ENCODE measurements at regions not wholly inside any gene's neighbourhood (a gene's known extent, or its start where the extent isn't known, plus 50 kb on each side); places are given as distances from the start of the nearest gene placed in this dataset.

DNA sequence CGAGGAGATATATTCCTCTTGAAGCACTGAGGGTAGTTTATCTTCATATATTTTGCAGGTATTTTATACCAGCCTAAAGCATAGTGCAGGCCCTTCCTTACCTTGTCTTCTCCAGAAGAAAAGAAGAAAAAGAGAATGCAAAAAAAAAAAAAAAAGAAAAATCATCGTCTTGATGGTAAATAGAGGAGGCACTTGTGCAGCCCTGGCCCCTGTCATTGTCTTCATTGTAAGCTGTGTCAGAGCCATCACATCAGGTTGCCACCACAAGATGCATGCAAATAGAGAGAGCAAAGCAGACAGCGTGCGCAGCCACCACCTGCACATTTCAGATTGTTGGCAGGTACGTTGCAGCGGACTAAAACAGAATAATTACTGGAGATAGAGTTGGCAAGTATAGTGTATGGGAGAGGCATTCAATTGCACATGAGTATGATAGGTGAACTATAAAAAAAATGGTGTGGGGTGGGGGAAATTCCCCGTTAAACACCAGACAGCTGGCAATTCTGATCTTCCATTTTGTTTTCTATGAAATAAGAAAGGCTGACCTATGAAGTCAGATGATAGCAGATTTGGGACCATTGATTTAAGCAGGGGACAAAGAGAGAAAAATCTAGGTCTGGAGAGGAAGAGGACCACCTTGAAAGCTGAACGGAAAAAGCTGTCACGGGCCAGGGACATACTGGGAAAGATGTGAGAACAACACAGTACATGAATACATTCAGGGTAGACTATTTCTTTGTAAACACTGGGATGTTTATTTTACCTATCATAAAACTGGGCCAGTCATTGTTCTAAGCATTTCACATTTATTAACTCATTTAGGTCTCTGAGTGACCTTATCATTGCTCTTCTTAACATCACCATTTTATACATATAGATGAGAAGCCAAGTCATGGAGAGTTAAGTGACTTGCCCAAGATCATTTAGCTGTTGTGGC, 306.3 kb upstream of the SP8 start:
- DNase-seq (ENCODE audit: low spot score): no peak

DNA sequence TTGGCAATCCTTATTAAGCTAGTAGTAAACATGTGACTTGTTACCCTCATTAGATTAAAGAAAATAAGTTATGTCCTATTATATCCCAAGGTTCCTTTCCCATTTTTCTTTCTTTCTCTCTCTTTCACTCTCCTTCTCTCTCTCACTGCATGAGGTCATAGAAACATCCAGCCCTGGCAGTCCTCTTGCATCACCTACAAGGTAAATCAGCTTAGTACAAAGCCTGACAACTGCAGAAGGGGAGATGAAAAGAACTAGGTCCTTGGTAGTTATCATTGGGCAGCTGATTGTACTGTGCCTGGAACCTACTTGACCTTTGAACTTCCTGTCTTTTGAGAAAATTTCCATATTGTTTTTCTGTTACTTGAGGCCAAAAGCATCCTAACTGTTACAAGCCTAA, 307.9 kb upstream of the SP8 start:
- DNase-seq (ENCODE audit: low spot score): no peak

DNA sequence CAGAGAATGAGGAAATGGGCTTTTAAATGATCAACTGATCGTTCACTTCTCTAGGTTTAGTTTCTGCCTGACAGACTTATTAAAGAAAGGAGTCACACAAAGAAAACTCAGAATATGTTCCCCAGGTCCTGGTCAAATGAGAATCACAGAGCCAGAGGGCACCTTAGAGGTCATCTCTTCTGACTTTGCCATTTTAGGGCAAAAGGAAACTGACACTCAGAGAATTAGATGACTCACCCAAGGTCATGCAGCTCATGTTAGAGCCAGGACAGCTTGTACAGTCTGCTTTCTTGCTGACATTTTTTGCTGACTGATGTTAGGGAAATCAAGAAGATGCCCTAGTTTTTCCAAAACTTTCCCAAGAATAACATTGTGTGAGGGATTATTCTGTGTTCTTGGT, 312.7 kb upstream of the SP8 start:
- DNase-seq (ENCODE audit: low spot score): no peak

DNA sequence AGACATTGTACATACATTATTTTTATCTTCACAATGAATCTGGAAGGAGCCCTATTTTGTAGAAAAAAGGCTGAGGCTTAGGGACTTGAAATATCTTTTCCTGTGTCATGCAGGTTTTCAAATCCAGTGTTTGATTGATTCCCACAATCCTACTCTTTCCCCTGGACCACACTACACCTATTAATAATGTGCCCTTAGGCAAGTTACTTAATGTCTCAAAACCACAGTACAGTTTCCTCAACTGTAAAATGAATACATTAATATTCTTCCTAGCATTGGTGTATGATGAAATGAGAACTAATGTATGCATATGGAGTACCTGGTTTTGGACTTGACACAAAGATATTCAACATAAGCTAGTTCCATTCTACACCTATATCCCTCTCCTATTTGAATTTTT, 313.3 kb upstream of the SP8 start:
- no peak for DNase-seq (ENCODE audit: low spot score)

DNA sequence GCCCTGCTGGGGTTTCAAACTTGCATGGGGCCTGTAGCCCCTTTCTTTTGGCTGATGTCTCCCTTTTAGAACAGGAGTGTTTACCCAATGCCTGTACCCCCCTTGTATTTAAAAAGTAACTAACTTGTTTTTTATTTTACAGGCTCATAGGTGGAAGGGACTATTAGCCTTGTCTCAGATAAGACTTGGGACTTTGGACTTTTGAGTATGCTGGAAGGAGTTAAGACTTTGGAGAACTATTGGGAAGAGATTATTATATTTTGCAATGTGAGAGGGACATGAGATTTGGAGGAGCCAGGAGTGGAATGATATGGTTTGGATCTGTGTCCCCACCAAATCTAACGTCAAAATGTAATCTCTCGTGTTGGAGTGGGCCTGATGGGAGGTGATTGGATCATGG, 314.9 kb upstream of the SP8 start:
- no peak for DNase-seq (ENCODE audit: low spot score)

DNA sequence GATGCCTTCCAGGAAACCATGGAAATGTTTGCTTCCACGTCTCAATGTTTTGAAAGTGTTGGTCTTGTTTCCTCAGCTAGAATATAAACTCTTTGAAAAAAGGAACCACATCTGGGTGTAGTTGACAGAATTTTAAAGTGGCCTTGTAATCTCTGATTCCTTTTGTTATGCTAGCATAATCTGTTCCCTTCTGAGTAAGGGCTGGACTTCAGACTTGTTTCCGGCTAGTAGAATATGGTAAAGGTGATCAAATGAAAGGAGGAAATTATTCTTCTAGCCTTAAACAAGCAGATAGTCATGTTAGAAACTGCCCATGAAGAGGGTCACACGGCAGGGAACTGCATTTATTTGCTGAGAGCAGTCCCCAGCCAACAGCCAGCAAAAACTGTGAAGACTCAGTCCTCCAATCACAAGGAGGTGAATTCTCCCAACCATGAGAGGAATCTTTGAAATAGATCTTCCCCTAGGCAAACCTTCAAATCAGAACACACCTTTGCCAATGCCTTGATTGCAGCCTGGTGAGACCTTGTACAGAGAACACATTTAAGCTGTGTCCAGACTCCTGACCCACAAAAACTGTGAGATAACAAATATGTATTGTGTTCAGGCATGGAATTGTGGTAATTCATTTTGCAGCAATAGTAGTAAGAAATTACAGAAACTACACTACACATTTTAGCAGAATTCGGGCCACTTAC, 316.9 kb upstream of the SP8 start:
- DNase-seq (ENCODE audit: low spot score): no peak

DNA sequence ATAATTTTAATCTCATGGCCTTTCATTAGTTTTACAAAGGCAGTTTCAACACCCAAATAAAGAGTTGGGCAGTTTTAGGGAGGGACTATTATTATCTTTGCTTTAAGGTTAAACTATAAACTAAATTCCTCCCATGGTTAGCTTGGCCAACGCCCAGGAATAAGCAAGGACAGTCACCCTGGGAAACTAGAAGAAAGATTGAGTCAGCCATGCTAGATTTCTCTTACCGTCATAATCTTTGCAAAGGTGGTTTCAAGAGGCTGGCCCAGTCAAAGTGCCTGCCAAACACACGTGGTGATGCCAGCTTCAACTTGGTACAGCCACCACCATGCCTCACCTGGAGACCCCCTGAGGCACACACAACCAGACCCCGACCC, 317.4 kb upstream of the SP8 start:
- no peak for DNase-seq (ENCODE audit: low spot score)

DNA sequence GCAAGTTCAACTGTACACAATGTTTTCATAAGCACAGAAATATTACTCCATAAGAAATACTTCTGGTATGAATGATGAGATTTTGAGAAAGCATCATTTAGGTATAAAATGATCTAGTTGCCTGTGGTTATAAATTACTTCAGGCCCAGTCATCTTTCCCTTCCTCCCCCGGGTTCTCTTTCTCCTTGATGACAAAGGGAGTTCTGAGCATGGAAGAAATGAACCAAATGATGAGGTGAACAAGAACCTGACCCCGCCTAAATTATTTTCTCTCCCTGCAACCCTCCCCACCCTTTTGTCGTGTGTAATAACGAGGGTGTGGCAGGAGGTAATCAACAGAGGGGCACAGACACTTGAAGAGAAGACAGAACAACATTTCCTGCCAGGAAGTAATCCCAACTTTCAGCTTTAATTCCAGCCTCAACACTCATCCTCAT, 319.6 kb upstream of the SP8 start:
- DNase-seq (ENCODE audit: low spot score): no peak

DNA sequence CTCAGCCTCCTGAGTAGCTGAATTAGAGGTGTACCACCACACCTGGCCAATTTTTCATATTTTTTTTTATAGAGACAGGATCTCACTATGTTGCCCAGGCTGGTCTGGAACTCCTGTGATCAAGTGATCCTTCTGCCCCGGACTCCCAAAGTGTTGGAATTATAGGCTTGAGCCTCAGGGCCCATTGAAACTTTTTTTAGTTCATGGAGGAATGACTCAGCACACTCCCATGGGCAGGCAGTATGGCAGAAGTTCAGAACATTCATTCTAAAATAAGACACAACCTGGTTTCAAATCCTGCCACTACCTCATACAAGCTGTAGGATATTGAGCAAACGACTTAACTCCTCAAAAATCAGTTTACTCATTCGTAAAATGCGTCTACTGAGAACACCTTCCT, 320.4 kb upstream of the SP8 start:
- DNase-seq (ENCODE audit: low spot score): no peak

DNA sequence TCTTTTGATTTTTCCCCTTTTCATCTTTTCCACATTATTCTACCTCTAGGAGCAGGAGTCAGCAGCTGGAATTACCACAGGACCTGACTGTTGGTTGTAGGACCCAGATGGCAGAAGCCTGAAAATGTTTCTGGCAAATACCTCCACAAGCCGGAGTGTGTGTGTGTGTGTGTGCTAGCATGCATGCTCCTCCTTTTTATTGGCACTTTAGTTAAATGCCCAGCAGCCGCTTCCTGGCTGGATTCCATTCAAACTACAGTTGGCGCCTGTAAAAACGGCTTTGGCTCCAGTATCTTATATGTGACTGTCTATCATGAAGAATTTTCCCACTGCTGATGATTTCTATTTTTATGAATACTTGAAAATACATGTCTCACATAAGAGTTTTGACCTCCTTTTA, 319.7 kb upstream of the SP4 start:
- DNase-seq (ENCODE audit: low spot score): no peak

DNA sequence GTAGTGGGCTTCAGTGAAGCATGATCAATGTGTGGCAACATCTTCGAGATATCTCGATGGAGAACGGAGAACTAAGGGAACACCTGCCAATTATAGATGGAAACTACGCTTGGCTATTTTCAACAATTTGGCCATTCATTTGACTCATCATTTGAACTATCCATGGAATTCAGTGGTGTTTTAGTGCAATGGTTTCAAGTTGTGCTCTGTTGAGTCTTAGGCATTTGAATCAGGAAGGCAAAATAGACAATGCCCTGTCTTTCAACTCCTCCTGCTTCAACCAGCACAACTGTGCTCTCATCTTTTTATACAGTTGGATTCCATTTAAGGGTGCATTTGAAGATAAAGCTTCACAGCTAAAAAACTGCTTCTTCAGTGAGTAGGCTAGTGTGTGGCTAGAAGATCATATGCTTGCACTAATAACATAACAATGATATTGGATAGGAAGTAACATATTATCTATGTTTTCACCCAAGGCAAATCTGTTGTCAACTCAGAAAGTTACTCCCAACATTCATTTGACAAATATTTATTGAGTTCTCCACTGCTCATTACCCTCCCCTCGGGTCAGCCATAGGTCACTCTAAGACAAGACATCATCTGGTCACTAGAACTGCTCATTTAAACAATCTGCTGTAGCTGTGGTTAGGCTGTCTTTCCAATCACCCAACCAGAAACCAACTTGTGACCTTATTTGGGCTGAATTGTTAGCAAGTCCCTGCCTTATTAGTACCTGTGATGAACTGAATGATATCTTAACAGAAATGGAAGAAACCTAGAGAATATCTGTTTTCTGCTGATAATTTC, 314.1 kb upstream of the SP4 start:
- DNase-seq (ENCODE audit: low spot score): no peak

DNA sequence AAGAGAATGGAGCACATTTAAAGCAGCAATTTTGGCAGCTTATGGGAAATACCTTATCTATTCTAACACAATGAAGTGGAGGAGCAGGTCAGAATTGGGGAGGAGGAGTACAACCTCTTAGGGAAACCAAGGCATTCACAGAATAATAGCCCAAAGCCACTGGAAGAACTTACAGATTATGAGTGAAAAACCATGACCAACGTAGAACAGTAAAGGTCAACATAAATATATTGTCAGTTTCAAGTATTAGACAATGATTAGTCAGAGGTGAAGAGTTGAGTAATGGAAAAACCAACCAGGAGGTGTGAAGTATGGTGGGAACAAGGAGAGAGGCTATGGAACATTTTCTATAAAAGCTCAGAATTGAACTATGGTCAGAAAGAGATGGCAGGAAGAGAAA, 304.3 kb upstream of the SP4 start:
- no peak for DNase-seq (ENCODE audit: low spot score)

DNA sequence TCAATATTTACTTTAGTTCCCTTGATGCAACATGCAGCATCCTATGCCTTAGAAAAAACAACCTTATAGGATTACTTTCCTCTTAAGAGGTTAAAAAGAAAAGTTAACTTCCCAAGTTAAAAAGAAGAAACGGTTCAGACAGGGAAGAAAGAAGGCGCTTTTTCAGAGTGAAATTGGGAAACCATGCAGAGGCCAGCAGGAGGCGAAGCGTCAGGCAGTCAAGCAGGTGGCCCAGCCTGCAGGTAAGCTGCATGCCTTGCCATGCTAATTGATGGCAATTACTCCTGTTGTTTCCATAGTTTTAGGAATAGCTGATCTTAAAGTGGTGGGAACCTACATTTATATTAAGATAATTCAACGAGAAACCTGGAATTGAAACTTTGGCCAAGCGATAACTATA, 302.6 kb upstream of the SP4 start:
- DNase-seq (ENCODE audit: low spot score): no peak

DNA sequence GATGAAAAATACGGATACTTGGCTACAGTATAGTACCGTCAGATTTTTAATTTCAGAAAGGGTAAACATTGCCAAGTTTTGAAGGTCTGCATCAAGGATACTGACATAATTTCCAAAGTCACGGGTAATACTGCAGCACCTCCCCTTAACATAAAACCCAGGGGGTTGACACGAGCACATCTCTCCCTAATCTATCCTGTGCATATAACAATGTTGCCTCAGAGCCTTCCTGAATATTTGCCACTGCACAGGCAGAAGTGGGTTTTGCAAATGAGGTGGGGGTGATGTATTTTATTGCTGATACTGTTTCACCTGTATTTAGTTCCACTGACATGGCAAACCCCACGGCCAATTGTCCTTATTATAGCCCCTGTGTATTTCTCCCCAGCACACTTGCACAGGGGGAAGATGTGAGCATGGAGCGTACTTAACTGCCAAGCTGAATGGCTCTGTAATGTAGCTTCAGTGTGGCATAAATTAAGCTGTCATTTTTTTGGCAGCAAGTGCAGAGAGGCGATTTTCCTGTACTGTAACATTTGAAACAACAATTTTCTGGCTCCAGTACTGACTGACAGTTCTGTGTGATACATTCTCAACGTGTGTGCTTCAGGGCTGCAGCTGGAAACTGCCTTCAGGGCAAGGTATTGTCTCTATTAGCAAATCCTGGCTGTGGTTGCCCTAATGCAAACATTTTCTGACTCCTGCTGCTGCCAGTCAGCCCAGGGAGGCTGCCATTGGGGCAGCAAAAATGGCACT, 299.6 kb upstream of the SP4 start:
- DNase-seq (ENCODE audit: low spot score): no peak

DNA sequence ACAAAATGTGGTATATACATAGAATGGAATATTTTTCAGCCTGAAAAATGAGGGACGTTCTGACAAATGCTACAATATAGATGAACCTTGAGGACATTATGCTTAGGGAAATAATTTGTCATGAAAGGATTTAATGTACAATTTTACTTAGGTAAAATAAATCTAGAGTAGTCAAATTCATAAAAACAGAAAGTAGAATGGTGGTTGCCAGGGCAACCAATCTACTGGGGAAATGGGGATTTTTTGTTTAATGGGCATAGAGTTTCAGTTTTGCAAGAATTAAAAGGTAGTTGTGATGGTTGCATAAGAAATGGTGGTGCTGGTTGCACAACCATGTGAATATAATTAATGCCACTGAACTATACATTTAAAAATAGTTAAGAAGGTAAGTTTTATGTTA, 296.0 kb upstream of the SP4 start:
- no peak for DNase-seq (ENCODE audit: low spot score)

DNA sequence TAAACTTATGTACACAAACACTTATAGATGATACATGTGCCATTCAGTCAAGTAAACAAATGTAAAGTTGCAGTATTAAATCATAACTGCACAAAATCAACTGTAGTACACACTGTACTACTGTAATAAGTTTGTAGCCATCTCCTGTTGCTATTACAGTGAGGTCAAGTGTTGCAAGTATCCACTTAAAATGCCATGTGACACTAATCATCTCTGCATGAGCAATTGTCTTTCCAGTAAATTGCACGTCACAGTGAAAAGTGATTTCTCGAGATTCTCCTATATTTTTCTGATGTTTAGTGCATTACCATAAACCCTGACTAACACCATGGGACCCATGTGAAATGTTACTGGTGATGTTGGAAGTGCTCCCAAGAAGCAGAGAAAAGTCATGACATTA, 293.3 kb upstream of the SP4 start:
- DNase-seq (ENCODE audit: low spot score): no peak

DNA sequence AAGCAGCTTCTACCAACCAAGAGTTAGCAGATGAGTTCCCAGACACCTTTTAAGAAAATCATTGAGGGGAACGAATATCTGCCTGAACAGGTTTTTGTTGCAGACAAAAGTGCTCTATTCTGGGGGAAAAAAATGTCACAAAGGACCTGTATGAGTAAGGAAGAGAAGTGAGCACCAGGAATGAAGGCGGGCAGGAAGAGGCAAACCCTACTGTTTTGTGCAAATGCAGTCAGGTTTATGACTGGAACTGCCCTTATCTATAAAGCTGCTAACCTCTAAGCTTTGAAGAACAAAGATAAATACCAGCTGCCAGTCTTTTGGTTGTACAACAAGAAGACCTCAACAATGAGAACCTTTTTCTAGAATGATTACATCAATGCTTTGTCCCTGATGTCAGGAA, 292.4 kb upstream of the SP4 start:
- DNase-seq (ENCODE audit: low spot score): no peak

DNA sequence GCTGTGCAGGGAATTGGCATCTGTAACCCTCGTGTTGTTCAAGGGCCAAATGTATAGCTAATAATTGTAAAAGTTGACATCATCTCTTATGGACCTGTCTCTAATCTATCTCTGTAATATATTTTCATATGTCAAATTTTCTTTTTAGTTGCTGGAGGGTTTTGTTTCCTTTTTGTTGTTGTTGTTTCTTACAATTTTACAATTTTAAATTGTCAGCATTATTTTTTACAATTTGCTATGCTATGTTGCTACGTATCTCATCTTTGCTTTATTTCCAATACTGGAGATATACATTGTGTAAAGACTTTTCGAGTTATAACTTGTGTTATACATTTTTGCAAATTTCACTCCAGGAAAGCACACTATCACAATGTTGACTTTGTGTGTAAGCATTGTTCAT, 290.2 kb upstream of the SP4 start:
- DNase-seq (ENCODE audit: low spot score): no peak

DNA sequence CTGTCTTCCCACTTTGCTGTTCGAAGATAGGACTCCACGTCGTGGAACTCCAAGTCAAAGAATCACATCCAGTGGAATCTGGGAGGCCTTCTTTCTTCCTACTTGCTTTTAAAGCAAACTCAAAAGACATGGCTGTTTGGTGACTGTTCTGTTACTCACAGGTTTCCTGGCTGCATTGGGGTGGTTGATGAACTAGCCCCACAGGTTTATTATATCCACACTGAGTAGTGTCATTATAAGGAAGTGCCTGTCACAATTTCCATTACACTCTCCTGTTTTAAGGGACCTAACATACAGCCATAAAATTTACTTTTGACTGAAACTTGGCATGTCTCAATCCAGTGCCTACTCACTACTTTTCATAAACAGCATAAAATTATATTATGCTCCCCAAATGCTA, 287.3 kb upstream of the SP4 start:
- no peak for DNase-seq (ENCODE audit: low spot score)

DNA sequence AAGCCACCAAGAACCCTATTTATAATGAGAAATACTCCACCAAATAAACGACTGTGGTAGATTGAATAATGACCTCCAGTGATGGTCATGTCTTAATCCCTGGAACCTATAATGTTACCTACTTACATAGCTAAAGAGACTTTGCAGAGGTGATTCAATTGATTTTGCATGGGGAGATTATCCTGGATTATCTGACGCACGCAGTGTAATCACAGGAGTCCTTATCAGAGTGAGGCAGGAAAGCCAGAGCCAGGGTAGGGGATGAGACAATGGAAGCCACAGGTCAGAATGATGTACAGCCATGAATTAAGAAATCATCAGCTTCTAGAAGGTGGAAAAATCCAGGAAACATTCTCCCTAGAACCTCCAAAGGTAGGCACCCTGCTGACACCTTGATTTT, 286.4 kb upstream of the SP4 start:
- DNase-seq (ENCODE audit: low spot score): no peak

DNA sequence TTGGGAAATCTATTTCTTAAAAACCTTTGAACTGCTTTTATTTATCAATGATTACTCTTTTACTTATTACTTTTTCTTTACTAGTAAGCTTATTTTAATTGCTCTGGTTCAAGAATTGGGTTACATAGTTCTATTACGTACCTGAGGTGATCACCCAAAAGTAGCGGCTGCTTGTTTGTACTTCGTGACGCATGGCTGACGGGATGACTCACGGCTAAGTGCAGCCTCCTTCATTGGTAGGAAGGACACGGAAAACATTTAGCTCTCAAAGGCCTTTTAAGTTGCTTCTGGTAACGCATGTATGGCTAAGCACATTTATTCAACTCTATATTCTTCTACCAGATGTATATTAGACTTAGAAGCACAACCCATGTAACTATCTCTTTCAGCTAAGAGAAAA, 285.8 kb upstream of the SP4 start:
- no peak for DNase-seq (ENCODE audit: low spot score)
